C1 segment of cervical spinal cord (tissue), 14 donors: ENCODE measurements at regions not wholly inside any gene's neighbourhood (a gene's known extent, or its start where the extent isn't known, plus 50 kb on each side); places are given as distances from the start of the nearest gene placed in this dataset.

Source experiments
- DNase-seq, 14 donors: peaks; one replicate each; lab custom pipeline; 2025; lab: John Stamatoyannopoulos, UW

- DNase-seq, result no peak
Observed at GRCh38 chr16:72282362-72282761, 110.4 kb upstream of the PMFBP1 start.

GRCh38 chr16:72278301-72278700 is 106.3 kb upstream of the PMFBP1 start:
- no peak for DNase-seq

GRCh38 chr16:72277749-72278148 is 105.8 kb upstream of the PMFBP1 start:
- no peak for DNase-seq

GRCh38 chr16:72271699-72272240 is 99.8 kb upstream of the PMFBP1 start:
- DNase-seq, result no peak

- DNase-seq, result no peak
Observed at GRCh38 chr16:72270531-72270930, 98.6 kb upstream of the PMFBP1 start.

GRCh38 chr16:72266836-72267235 is 94.9 kb upstream of the PMFBP1 start:
- no peak for DNase-seq

- no peak for DNase-seq
Observed at GRCh38 chr16:72264771-72265170, 92.8 kb upstream of the PMFBP1 start.

- no peak for DNase-seq
Observed at GRCh38 chr16:72262711-72263110, 90.8 kb upstream of the PMFBP1 start.

GRCh38 chr16:72261127-72261526 is 89.2 kb upstream of the PMFBP1 start:
- no peak for DNase-seq

- no peak for DNase-seq
Observed at GRCh38 chr16:72256398-72257066, 84.6 kb upstream of the PMFBP1 start.

- no peak for DNase-seq
Observed at GRCh38 chr16:72255786-72256185, 83.8 kb upstream of the PMFBP1 start.

GRCh38 chr16:72247821-72248253 is 75.9 kb upstream of the PMFBP1 start:
- DNase-seq, result no peak

GRCh38 chr16:72246423-72246822 is 74.5 kb upstream of the PMFBP1 start:
- DNase-seq, result no peak

GRCh38 chr16:72244853-72245252 is 72.9 kb upstream of the PMFBP1 start:
- no peak for DNase-seq

- no peak for DNase-seq
Observed at GRCh38 chr16:72243621-72244020, 71.7 kb upstream of the PMFBP1 start.

- no peak for DNase-seq
Observed at GRCh38 chr16:72242757-72243156, 70.8 kb upstream of the PMFBP1 start.

- DNase-seq, result peak in 5 of 14 donors; percentile 2 to 27 (median 9)
Observed at GRCh38 chr16:72241930-72242329, 70.0 kb upstream of the PMFBP1 start.

- DNase-seq, result no peak
Observed at GRCh38 chr16:72241008-72241407, 69.1 kb upstream of the PMFBP1 start.

- DNase-seq, result no peak
Observed at GRCh38 chr16:72240466-72240865, 68.5 kb upstream of the PMFBP1 start.

- no peak for DNase-seq
Observed at GRCh38 chr16:72236866-72237265, 64.9 kb upstream of the PMFBP1 start.

- DNase-seq, result no peak
Observed at GRCh38 chr16:72234387-72234786, 62.4 kb upstream of the PMFBP1 start.

- no peak for DNase-seq
Observed at GRCh38 chr16:72228014-72228413, 56.1 kb upstream of the PMFBP1 start.

- no peak for DNase-seq
Observed at GRCh38 chr16:72226136-72226535, 54.2 kb upstream of the PMFBP1 start.
